Cardiac muscle cell (in vitro differentiated cells and primary cell): ENCODE measurements at regions not wholly inside any gene's neighbourhood (a gene's known extent, or its start where the extent isn't known, plus 50 kb on each side); places are given as distances from the start of the nearest gene placed in this dataset.
A peak's percentile ranks its signal among the peaks of the same experiment; 100 is the strongest.

Source experiments
- DNase-seq, 2 donors: peaks; one replicate each; pipeline versions ENCODE4 v3.0.0 to v3.0.0-alpha.2; 2010 to 2017; ENCODE audit warnings: low read depth in 1 of 2, low spot score in 1 of 2
- H3K27ac ChIP-seq: fragments of 200-600 bp; sonication (generic); 2 replicates; pipeline ENCODE4 v1.5.1; 2016
- H3K27me3 ChIP-seq: fragments of 200-600 bp; sonication (generic); 2 replicates; pipeline ENCODE4 v1.6.0; 2016; ENCODE audit warnings: control low read depth
- H3K36me3 ChIP-seq: fragments of 200-600 bp; sonication (generic); 2 replicates; pipeline ENCODE4 v1.5.1; 2016; ENCODE audit warnings: control low read depth
- H3K4me1 ChIP-seq: fragments of 200-600 bp; sonication (generic); 2 replicates; pipeline ENCODE4 v1.8.1; 2017; ENCODE audit warnings: low read depth, mild to moderate bottlenecking, mixed run types
- H3K4me3 ChIP-seq: fragments of 200-600 bp; sonication (generic); 2 replicates; pipeline ENCODE4 v1.5.1; 2016; ENCODE audit warnings: mild to moderate bottlenecking
- H3K9me3 ChIP-seq: fragments of 200-600 bp; sonication (generic); 2 replicates; pipeline ENCODE4 v1.5.1; 2017; ENCODE audit warnings: low read depth, mild to moderate bottlenecking, control low read depth
- CTCF ChIP-seq: IDR thresholded peaks from 2 replicates; pipeline ENCODE4 v1.5.1; 2012; ENCODE audit warnings: low read depth, mild to moderate bottlenecking, low read length

DNA sequence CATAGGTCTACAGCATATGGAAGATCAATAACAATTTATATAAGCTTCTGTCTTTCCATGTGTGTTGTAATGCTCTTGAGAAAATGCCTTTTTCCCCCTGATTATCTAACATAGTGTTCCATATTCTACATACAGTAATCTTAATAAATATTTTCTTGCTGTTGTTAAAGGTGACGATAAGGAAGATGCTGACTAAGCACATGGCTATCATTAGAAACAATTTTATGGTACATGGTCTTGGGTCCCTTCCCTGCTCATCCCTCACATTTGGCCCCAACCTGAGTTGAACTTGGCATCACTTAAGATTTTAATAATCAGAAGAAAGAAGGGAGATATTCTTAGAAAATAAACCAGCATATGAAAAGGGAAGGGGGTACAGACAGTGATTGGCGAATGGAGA lies 382.1 kb upstream of the CDH20 start:
- no peaks in the 10 kb centered on the region for H3K36me3 ChIP-seq
- no peaks in the 10 kb centered on the region for H3K27me3 ChIP-seq
- no peak for TF ChIP-seq CTCF
- no peaks in the 10 kb centered on the region for H3K4me1 ChIP-seq
- no peak for DNase-seq
- no peaks in the 10 kb centered on the region for H3K9me3 ChIP-seq
- H3K27ac ChIP-seq: no peak overlapping the region
- no peak overlapping the region for H3K4me3 ChIP-seq

- Histone ChIP-seq H3K27me3 (no peaks in the 10 kb centered on the region), H3K36me3 (no peaks in the 10 kb centered on the region), H3K4me3 (no peak overlapping the region), H3K4me1 (no peaks in the 10 kb centered on the region), H3K9me3 (no peaks in the 10 kb centered on the region), H3K27ac (no peak overlapping the region)
- no peak for TF ChIP-seq CTCF
- no peak for DNase-seq
Observed at GRCh38 chr18:60962625-60963024, 370.6 kb upstream of the CDH20 start.

- Histone ChIP-seq H3K4me3 (no peak overlapping the region), H3K4me1 (no peaks in the 10 kb centered on the region), H3K36me3 (no peaks in the 10 kb centered on the region), H3K27ac (no peak overlapping the region), H3K9me3 (no peaks in the 10 kb centered on the region), H3K27me3 (no peaks in the 10 kb centered on the region)
- no peak for DNase-seq
- no peak for TF ChIP-seq CTCF
Observed at GRCh38 chr18:60965856-60966255, 367.4 kb upstream of the CDH20 start.

- Histone ChIP-seq H3K4me1 (no peaks in the 10 kb centered on the region), H3K27me3 (no peaks in the 10 kb centered on the region), H3K4me3 (no peak overlapping the region), H3K27ac (no peak overlapping the region), H3K36me3 (no peaks in the 10 kb centered on the region), H3K9me3 (no peaks in the 10 kb centered on the region)
- DNase-seq: peak in 1 of 2 donors; percentile 9
- TF ChIP-seq CTCF: no peak
Observed at GRCh38 chr18:60966876-60967275, 366.4 kb upstream of the CDH20 start.

- H3K4me3 ChIP-seq: no peak overlapping the region
- DNase-seq: no peak
- no peaks in the 10 kb centered on the region for H3K9me3 ChIP-seq
- no peak overlapping the region for H3K27ac ChIP-seq
- no peaks in the 10 kb centered on the region for H3K36me3 ChIP-seq
- no peaks in the 10 kb centered on the region for H3K4me1 ChIP-seq
- TF ChIP-seq CTCF: no peak
- H3K27me3 ChIP-seq: no peaks in the 10 kb centered on the region
Observed at GRCh38 chr18:60975420-60975819, 357.8 kb upstream of the CDH20 start.

DNA sequence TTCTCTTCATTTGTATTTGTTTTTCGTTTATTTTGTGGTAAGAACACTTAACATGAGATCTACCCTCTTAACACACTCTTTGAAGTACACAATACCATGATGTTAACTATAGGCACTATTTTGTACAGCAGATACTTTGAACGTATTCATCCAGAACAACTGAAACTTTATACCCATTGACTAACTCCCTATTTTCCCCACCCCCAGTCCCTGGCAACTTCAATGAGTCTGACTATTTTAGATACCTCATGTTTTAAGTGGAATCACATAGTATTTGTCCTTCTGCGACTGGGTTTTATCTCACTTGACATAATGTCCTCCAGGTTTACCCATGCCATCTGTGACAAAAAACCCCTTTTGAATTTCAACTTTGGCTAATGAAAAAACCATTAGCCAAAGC lies 356.3 kb upstream of the CDH20 start:
- Histone ChIP-seq H3K27ac (no peak overlapping the region), H3K36me3 (no peaks in the 10 kb centered on the region), H3K27me3 (no peaks in the 10 kb centered on the region), H3K9me3 (no peaks in the 10 kb centered on the region), H3K4me3 (no peak overlapping the region), H3K4me1 (no peaks in the 10 kb centered on the region)
- DNase-seq: no peak
- no peak for TF ChIP-seq CTCF
